H9 (cell line): ENCODE measurements at regions not wholly inside any gene's neighbourhood (a gene's known extent, or its start where the extent isn't known, plus 50 kb on each side); places are given as distances from the start of the nearest gene placed in this dataset.

ENCODE experiments used
- DNase-seq: peaks from one replicate; pipeline ENCODE4 v3.0.0-alpha.2; 2017
- H2AFZ ChIP-seq: one replicate; pipeline ENCODE4 v1.6.1; 2013; ENCODE audit warnings: mild to moderate bottlenecking, low read length, control low read depth, moderate library complexity
- H2AK5ac ChIP-seq: 2 replicates; pipeline ENCODE4 v1.6.1; 2013; ENCODE audit warnings: low read length, control low read depth, mixed read lengths; ENCODE audit not compliant: insufficient read length
- H2BK120ac ChIP-seq: one replicate; pipeline ENCODE4 v1.6.1; 2013; ENCODE audit warnings: low read depth, mild to moderate bottlenecking, low read length, control low read depth, inconsistent platforms; ENCODE audit not compliant: poor library complexity, severe bottlenecking
- H2BK12ac ChIP-seq: 2 replicates; pipeline ENCODE4 v1.6.1; 2013; ENCODE audit warnings: low read length, control low read depth, mixed read lengths, low read depth; ENCODE audit not compliant: insufficient read length
- H2BK15ac ChIP-seq: 2 replicates; pipeline ENCODE4 v1.6.1; 2013; ENCODE audit warnings: low read depth, low read length, control low read depth
- H2BK20ac ChIP-seq: one replicate; pipeline ENCODE4 v1.6.1; 2013; ENCODE audit warnings: low read depth, mild to moderate bottlenecking, low read length, control low read depth, inconsistent platforms; ENCODE audit not compliant: poor library complexity, severe bottlenecking
- H2BK5ac ChIP-seq: 2 replicates; pipeline ENCODE4 v1.6.1; 2013; ENCODE audit warnings: low read length, control low read depth, mixed read lengths; ENCODE audit not compliant: insufficient read length
- H3K14ac ChIP-seq: 2 replicates; pipeline ENCODE4 v1.6.1; 2013; ENCODE audit warnings: low read length, control low read depth; ENCODE audit not compliant: insufficient read depth
- H3K18ac ChIP-seq: 2 replicates; pipeline ENCODE4 v1.6.1; 2013; ENCODE audit warnings: low read depth, mild to moderate bottlenecking, mixed read lengths, low read length, control low read depth; ENCODE audit not compliant: insufficient read length
- H3K23ac ChIP-seq: 2 replicates; pipeline ENCODE4 v1.6.1; 2013; ENCODE audit warnings: low read length, control low read depth, mixed read lengths, low read depth; ENCODE audit not compliant: insufficient read length
- H3K23me2 ChIP-seq: 2 replicates; pipeline ENCODE4 v1.6.1; 2013; ENCODE audit warnings: low read depth, mild to moderate bottlenecking, mixed read lengths, low read length, control low read depth; ENCODE audit not compliant: insufficient read length, poor library complexity, severe bottlenecking
- H3K27ac ChIP-seq: 2 replicates; pipeline ENCODE4 v1.5.1; 2013; ENCODE audit warnings: low read length, control low read depth, mixed read lengths, low read depth; ENCODE audit not compliant: insufficient read length
- H3K27me3 ChIP-seq: 2 replicates; pipeline ENCODE4 v1.6.1; 2013; ENCODE audit warnings: low read length, control low read depth, inconsistent platforms; ENCODE audit not compliant: insufficient read depth
- H3K4ac ChIP-seq: 2 replicates; pipeline ENCODE4 v1.6.1; 2013; ENCODE audit warnings: low read depth, mild to moderate bottlenecking, control low read depth, inconsistent platforms, low read length, moderate library complexity
- H3K4me1 ChIP-seq: 2 replicates; pipeline ENCODE4 v1.6.1; 2013; ENCODE audit warnings: low read length, control low read depth, inconsistent platforms; ENCODE audit not compliant: insufficient read depth
- H3K4me2 ChIP-seq: 2 replicates; pipeline ENCODE4 v1.6.1; 2013; ENCODE audit warnings: low read length, control low read depth, mixed read lengths; ENCODE audit not compliant: insufficient read length, insufficient read depth
- H3K56ac ChIP-seq: 2 replicates; pipeline ENCODE4 v1.6.1; 2013; ENCODE audit warnings: low read depth, mild to moderate bottlenecking, mixed read lengths, low read length, control low read depth; ENCODE audit not compliant: insufficient read length
- H3K79me1 ChIP-seq: 2 replicates; pipeline ENCODE4 v1.6.1; 2013; ENCODE audit warnings: low read depth, mild to moderate bottlenecking, moderate library complexity, low read length, control low read depth, inconsistent platforms; ENCODE audit not compliant: insufficient read depth, poor library complexity, severe bottlenecking
- H3K79me2 ChIP-seq: 2 replicates; pipeline ENCODE4 v1.6.1; 2013; ENCODE audit warnings: low read length, control low read depth, inconsistent platforms; ENCODE audit not compliant: insufficient read depth
- H3K9ac ChIP-seq: 2 replicates; pipeline ENCODE4 v1.6.1; 2013; ENCODE audit warnings: low read length, control low read depth, mixed read lengths; ENCODE audit not compliant: insufficient read length; ENCODE audit errors: extremely low read depth
- H3K9me3 ChIP-seq: one replicate; pipeline ENCODE4 v1.6.1; 2013; ENCODE audit warnings: low read depth, low read length, inconsistent platforms; ENCODE audit not compliant: control insufficient read depth
- H3T11ph ChIP-seq: one replicate; pipeline ENCODE4 v1.6.1; 2013; ENCODE audit warnings: mild to moderate bottlenecking, low read length, control low read depth, inconsistent platforms
- H4K20me1 ChIP-seq: one replicate; pipeline ENCODE4 v1.6.1; 2013; ENCODE audit not compliant: control insufficient read depth, insufficient read length, insufficient read depth
- H4K5ac ChIP-seq: 2 replicates; pipeline ENCODE4 v1.6.1; 2013; ENCODE audit warnings: low read depth, mild to moderate bottlenecking, mixed read lengths, low read length, control low read depth; ENCODE audit not compliant: insufficient read length
- H4K8ac ChIP-seq: replicated peaks from 2 replicates; pipeline ENCODE4 v1.6.1; 2013; ENCODE audit warnings: low read length, control low read depth, mixed read lengths, low read depth; ENCODE audit not compliant: insufficient read length
- H4K91ac ChIP-seq: 2 replicates; pipeline ENCODE4 v1.6.1; 2013; ENCODE audit warnings: low read depth, mild to moderate bottlenecking, moderate library complexity, mixed read lengths, low read length, control low read depth; ENCODE audit not compliant: insufficient read length
- H3K27ac Mint-ChIP-seq, 3 experiments: 2 replicates in 2 of 3; 3 replicates in 1 of 3; pipeline ENCODE4 v1.8.0; 2020 to 2021; ENCODE audit warnings: mixed read lengths in 3 of 3, mild to moderate bottlenecking in 1 of 3, moderate library complexity in 1 of 3
- H3K27me3 Mint-ChIP-seq: 2 replicates; pipeline ENCODE4 v1.8.0; 2021; ENCODE audit warnings: low read depth, mild to moderate bottlenecking, moderate library complexity, mixed read lengths
- H3K36me3 Mint-ChIP-seq, 3 experiments: 2 replicates in 2 of 3; 3 replicates in 1 of 3; pipeline ENCODE4 v1.8.0; 2020 to 2021; ENCODE audit warnings: low read depth in 3 of 3, mixed read lengths in 3 of 3; ENCODE audit not compliant: insufficient read depth in 1 of 3
- H3K4me1 Mint-ChIP-seq, 2 experiments: 2 replicates each; pipeline ENCODE4 v1.8.0; 2020; ENCODE audit warnings: mixed read lengths in 2 of 2
- H3K4me3 Mint-ChIP-seq, 2 experiments: 2 replicates in 1 of 2; 3 replicates in 1 of 2; pipeline ENCODE4 v1.8.0; 2020 to 2021; ENCODE audit warnings: mild to moderate bottlenecking in 2 of 2, mixed read lengths in 2 of 2, moderate library complexity in 1 of 2
- H3K9me3 Mint-ChIP-seq, 2 experiments: 2 replicates in 1 of 2; 3 replicates in 1 of 2; pipeline ENCODE4 v1.8.0; 2020; ENCODE audit warnings: mild to moderate bottlenecking in 2 of 2, mixed read lengths in 2 of 2, moderate library complexity in 1 of 2
- WGBS: extraction: QIAGEN DNeasy Blood & Tissue Kit; methylation state at CpG from one replicate; pipeline ENCODE4 v1.1.7; 2013; ENCODE audit warnings: missing lambda C conversion rate, low lambda C conversion rate, mixed read lengths; ENCODE audit not compliant: insufficient read length; ENCODE audit errors: extremely low coverage; 5-methylcytosine and 5-hydroxymethylcytosine counted together
- TF ChIP-seq, protein P1 (sequence below): fragments of 200-600 bp; sonication (generic); conservative IDR thresholded peaks from 3 replicates; pipeline ENCODE4 v1.8.0; 2021; ENCODE audit warnings: antibody characterized with exemption, mild to moderate bottlenecking

DNA sequence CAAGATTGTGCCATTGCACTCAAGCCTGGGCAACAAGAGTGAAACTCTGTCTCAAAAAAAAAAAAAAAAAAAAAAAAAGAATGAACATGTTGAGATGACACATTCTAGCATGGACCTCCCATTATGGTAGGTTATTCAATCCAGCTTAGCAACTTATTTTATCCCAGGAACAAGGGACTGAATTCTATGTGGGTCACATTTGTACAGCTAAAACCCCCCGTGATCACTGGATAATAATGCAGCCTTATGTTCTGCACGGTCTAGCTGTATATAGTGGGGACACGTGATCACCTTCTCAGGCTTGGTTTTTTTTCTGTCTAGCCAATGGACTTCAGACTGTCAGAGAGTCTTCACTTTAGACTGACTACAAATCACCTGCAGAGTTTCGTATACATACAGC, 115.2 kb upstream of the FRG1 start:
- no peak overlapping the region for H3K27ac ChIP-seq

More for the DNA sequence above, 115.2 kb upstream of the FRG1 start:
- no CpG with 5 or more reads among the region's 4 CpGs for WGBS
- Mint-ChIP-seq H3K27ac (no peak overlapping the region), H3K9me3 (peaks cover 71 to 93% of the 10 kb centered on the region in 2 experiments), H3K27me3 (peaks cover 1% of the 10 kb centered on the region; the same call in 1 of the 2 replicates), H3K4me1 (peaks cover 0 to 14% of the 10 kb centered on the region in 2 experiments; a peak in 2 of 4 replicates), H3K36me3 (peaks cover 0 to 5% (median 4%) of the 10 kb centered on the region in 3 experiments; a peak in 4 of 7 replicates), H3K4me3 (no peak overlapping the region)
- H2BK20ac ChIP-seq: no peak overlapping the region
- TF ChIP-seq, protein P1, sequence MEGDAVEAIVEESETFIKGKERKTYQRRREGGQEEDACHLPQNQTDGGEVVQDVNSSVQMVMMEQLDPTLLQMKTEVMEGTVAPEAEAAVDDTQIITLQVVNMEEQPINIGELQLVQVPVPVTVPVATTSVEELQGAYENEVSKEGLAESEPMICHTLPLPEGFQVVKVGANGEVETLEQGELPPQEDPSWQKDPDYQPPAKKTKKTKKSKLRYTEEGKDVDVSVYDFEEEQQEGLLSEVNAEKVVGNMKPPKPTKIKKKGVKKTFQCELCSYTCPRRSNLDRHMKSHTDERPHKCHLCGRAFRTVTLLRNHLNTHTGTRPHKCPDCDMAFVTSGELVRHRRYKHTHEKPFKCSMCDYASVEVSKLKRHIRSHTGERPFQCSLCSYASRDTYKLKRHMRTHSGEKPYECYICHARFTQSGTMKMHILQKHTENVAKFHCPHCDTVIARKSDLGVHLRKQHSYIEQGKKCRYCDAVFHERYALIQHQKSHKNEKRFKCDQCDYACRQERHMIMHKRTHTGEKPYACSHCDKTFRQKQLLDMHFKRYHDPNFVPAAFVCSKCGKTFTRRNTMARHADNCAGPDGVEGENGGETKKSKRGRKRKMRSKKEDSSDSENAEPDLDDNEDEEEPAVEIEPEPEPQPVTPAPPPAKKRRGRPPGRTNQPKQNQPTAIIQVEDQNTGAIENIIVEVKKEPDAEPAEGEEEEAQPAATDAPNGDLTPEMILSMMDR: no peak
- no peak overlapping the region for H3K56ac ChIP-seq
- no peak overlapping the region for H2BK15ac ChIP-seq
- no peak overlapping the region for H4K91ac ChIP-seq
- peaks cover 15% of the 10 kb centered on the region for H3K9me3 ChIP-seq
- no peak overlapping the region for H2BK120ac ChIP-seq
- H3K79me2 ChIP-seq: no peaks in the 10 kb centered on the region
- no peak overlapping the region for H2BK12ac ChIP-seq
- H2BK5ac ChIP-seq: no peak overlapping the region
- H3K79me1 ChIP-seq: no peaks in the 10 kb centered on the region
- H4K5ac ChIP-seq: no peak overlapping the region
- H3K4ac ChIP-seq: no peak overlapping the region
- H3K14ac ChIP-seq: no peak overlapping the region
- no peak overlapping the region for H4K8ac ChIP-seq
- no peaks in the 10 kb centered on the region for H3K27me3 ChIP-seq
- no peak for DNase-seq
- H3K23me2 ChIP-seq: no peaks in the 10 kb centered on the region
- H4K20me1 ChIP-seq: no peaks in the 10 kb centered on the region
- H2AFZ ChIP-seq: no peak overlapping the region
- no peak overlapping the region for H2AK5ac ChIP-seq
- H3K4me2 ChIP-seq: no peak overlapping the region
- no peak overlapping the region for H3K18ac ChIP-seq
- H3T11ph ChIP-seq: no peak overlapping the region
- H3K4me1 ChIP-seq: peaks cover 8% of the 10 kb centered on the region; the same call in 1 of the 2 replicates
- H3K9ac ChIP-seq: no peak overlapping the region
- H3K23ac ChIP-seq: no peak overlapping the region
